Calu3 (cell line): ENCODE measurements at regions not wholly inside any gene's neighbourhood (a gene's known extent, or its start where the extent isn't known, plus 50 kb on each side); places are given as distances from the start of the nearest gene placed in this dataset.

Source experiments
- BruUV-seq: library from RNA; stranded (reverse); fragments of 400-500 nt; replicated peaks from 2 replicates; lab custom pipeline; 2021; lab: Mats Ljungman, UMichigan
- CTCF ChIA-PET: fragments of 300-600 bp; sonication (Branson Sonifier 250); formaldehyde crosslinking; loops from one replicate; lab custom pipeline; 2022; ENCODE audit warnings: antibody characterized with exemption; lab: Charles Lee
- DNase-seq: peaks from one replicate; pipeline ENCODE4 v3.0.0; 2022
- H3K27ac Mint-ChIP-seq: one replicate; pipeline ENCODE4 v1.8.0; 2022; ENCODE audit warnings: mixed read lengths; ENCODE audit not compliant: unreplicated experiment
- H3K27me3 Mint-ChIP-seq: one replicate; pipeline ENCODE4 v1.8.0; 2022; ENCODE audit warnings: mixed read lengths; ENCODE audit not compliant: unreplicated experiment
- H3K36me3 Mint-ChIP-seq: one replicate; pipeline ENCODE4 v1.8.0; 2022; ENCODE audit warnings: mild to moderate bottlenecking, moderate library complexity, mixed read lengths; ENCODE audit not compliant: insufficient read depth, unreplicated experiment
- H3K4me1 Mint-ChIP-seq: one replicate; pipeline ENCODE4 v1.8.0; 2022; ENCODE audit warnings: mild to moderate bottlenecking, low read depth, mixed read lengths; ENCODE audit not compliant: unreplicated experiment
- H3K4me3 Mint-ChIP-seq: one replicate; pipeline ENCODE4 v1.8.0; 2022; ENCODE audit warnings: mild to moderate bottlenecking, low read depth, moderate library complexity, mixed read lengths; ENCODE audit not compliant: unreplicated experiment
- H3K9me3 Mint-ChIP-seq: one replicate; pipeline ENCODE4 v1.8.0; 2022; ENCODE audit warnings: low read depth, mixed read lengths; ENCODE audit not compliant: unreplicated experiment
- CTCF ChIP-seq: fragments of 200-600 bp; IDR thresholded peaks from one replicate; pipeline ENCODE4 v1.8.0; 2022; ENCODE audit warnings: antibody characterized with exemption; ENCODE audit not compliant: unreplicated experiment
- intact Hi-C: fragments of 100-400 bp; cut with micrococcal nuclease; formaldehyde crosslinking; loops from one replicate; pipeline ENCODE4 v1.10.0; 2022; ENCODE audit not compliant: unreplicated experiment

- Mint-ChIP-seq H3K4me1 (no peaks in the 10 kb centered on the region), H3K9me3 (peaks cover 13% of the 10 kb centered on the region), H3K4me3 (no peak overlapping the region), H3K27me3 (no peaks in the 10 kb centered on the region), H3K27ac (no peak overlapping the region), H3K36me3 (no peaks in the 10 kb centered on the region)
- no peak for TF ChIP-seq CTCF
- intact Hi-C loops: no loop called here
- BruUV-seq: no TSS peak
- DNase-seq: no peak
- CTCF ChIA-PET: no interaction called here
Observed at GRCh38 chr16:62391134-62391533, 354.9 kb upstream of the CDH8 start.

DNA sequence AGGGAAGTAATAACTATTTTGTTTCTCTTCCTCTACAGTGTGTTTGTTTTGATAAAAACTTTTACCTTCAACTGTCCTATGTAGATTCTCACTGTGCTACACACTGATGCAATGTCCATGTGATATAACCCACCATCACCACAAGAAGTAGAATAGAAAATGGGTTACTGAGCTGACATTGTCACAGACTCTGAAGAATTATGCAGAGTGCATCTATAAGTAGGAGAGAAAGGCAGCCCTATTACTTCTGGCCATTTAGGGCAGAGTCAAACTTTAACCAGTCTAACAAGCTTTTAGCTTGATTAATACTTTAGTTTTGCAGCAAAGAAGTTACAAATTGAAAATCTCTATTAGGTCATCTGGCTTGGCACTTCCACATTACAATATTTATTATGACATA, 354.0 kb upstream of the CDH8 start:
- Mint-ChIP-seq H3K27ac (no peak overlapping the region), H3K4me1 (no peaks in the 10 kb centered on the region), H3K27me3 (no peaks in the 10 kb centered on the region), H3K36me3 (no peaks in the 10 kb centered on the region), H3K4me3 (no peak overlapping the region), H3K9me3 (peaks cover 13% of the 10 kb centered on the region)
- intact Hi-C loops: no loop called here
- CTCF ChIA-PET: interaction anchor here (0.6 kb wide), 1 partner anchor 363 kb away, joined by 3 read pairs; no protein-coding TSS in a partner anchor
- BruUV-seq: no TSS peak
- no peak for DNase-seq
- TF ChIP-seq CTCF: no peak

DNA sequence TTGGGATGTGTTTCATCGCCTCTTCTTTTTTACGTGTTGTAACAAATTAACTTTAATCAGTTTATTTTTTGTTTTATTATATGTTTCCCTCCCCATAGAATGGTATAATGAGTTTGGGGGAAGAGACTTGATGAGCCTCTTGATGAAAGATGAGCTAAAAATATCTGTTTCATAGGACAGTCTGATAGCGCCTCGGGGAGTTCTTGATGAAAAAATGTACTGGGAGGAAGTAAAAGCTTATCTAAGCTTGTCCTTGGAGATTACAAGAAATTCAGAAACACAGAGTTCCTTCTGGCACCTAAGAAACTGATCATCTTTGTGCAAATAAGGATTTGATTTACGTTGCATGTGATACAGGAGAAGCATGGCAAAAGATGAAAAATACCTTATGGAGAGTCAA, 350.2 kb upstream of the CDH8 start:
- Mint-ChIP-seq H3K36me3 (no peaks in the 10 kb centered on the region), H3K4me1 (no peaks in the 10 kb centered on the region), H3K4me3 (no peak overlapping the region), H3K27me3 (no peaks in the 10 kb centered on the region), H3K9me3 (peaks cover 17% of the 10 kb centered on the region), H3K27ac (no peak overlapping the region)
- CTCF ChIA-PET: no interaction called here
- intact Hi-C loops: no loop called here
- BruUV-seq: no TSS peak
- DNase-seq: no peak
- no peak for TF ChIP-seq CTCF

DNA sequence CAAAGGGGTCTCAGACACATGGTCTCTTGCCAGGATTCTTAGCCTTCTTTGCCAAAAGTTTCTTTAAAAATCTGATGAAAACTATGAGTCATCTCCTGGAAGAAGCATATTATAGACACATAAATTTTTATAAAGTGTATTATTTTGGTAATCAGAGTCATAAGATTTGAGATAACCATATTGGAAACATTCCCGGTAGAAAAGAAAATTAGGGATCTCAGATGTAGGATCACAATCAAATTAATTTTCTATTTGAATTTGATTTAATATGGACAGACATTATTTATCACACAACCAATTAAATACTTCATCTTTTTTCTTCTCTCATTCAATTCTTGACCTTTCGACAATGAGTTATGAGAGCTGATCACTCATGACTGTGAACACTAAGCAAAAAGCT, 347.7 kb upstream of the CDH8 start:
- no peak for DNase-seq
- no peak overlapping the region for H3K4me3 Mint-ChIP-seq
- H3K27me3 Mint-ChIP-seq: no peaks in the 10 kb centered on the region
- no TSS peak for BruUV-seq
- peaks cover 8% of the 10 kb centered on the region for H3K9me3 Mint-ChIP-seq
- H3K4me1 Mint-ChIP-seq: no peaks in the 10 kb centered on the region
- intact Hi-C loops: no loop called here
- no peak for TF ChIP-seq CTCF
- no peak overlapping the region for H3K27ac Mint-ChIP-seq
- CTCF ChIA-PET: no interaction called here
- no peaks in the 10 kb centered on the region for H3K36me3 Mint-ChIP-seq
